ENCODE measurements at regions not wholly inside any gene's neighbourhood (a gene's known extent, or its start where the extent isn't known, plus 50 kb on each side); places are given as distances from the start of the nearest gene placed in this dataset.
"Not testable (repeated sequence)": the region's sequence is repeated elsewhere in the genome, so short reads cannot be mapped to it uniquely, and the experiment has no call there.

DNA sequence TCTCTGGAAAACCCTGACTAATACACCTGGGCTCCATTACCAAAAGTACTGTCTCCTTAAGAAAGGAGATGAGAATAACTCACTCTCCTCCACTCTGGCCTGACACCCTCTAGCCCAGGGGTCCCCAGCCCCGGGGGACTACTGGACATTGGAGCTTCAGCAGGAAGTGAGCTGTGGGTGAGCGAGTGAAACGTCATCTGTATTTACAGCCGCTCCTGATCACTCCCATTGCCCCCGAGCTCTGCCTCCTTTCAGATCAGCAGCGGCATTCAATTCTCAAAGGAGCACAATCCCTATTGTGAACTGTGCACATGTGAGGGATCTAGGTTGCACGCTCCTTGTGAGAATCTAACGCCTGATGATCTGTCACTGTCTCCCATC, 126.3 kb upstream of the TNRC6C start:
- no peak for DNase-seq

DNA sequence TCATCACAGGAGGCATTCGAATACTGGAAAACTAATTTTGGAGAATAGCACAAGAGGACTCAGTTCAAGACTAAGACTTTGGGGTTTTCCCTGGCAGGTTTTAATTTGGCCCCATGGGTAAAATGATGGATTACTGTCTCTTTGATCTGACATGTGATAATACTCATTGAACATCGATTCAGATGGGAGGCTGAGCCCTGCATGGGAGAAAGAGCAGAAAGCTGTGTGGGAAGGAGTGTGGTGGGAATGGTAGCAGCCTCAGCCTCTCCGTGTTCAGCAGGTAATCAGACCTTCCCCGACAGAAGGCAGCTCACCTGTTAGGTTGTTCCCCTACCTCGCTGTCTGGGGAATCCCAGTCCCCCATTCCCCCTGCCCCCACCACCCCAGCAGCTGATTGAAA, 124.7 kb upstream of the TNRC6C start:
- DNase-seq, result no peak

DNA sequence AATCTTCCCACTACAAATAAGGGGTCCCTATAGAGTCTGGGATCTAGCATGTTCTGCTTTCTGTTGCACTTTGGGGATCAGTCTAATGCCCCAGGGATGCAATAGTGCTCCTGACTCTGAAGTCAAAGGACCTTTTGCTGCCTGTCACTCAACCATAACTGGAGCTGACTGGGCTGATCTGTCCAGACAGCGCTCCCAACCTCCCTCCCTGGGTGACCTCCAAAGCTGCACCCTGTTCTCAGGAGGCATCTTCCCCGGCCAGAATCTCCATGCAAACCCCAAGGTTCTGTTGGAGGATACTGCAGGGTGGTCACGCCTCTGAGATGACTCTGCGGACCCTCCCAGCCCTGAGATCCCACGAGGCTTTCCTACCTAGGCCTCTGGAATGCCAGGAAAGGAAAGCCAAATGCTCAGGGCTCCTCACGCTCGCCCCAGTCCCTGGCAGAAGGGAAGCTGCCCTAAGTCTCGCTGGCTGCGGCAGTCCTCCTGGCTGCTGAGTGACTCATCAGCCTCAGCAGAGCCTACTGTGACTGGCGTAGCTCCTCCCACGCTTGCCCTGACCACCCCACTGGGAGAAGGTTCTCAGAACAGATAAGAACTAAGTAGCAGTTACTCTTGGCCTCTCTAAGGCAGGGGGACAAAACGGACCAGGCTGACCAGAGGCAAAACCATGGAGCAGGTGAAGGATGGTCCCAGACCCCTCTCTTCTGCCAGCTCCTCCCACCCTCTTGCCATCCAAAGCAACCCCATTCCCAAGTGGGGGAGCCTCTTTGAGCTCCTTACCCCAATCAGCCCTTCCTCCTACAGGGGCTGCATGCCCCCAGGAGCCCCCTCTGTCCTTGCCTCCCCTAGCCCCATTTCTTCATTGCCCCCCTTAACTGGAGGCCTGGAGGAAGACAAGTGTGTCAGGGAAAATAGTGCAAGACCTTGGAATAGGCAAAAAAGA, 124.1 kb upstream of the TNRC6C start:
- DNase-seq, result no peak

DNA sequence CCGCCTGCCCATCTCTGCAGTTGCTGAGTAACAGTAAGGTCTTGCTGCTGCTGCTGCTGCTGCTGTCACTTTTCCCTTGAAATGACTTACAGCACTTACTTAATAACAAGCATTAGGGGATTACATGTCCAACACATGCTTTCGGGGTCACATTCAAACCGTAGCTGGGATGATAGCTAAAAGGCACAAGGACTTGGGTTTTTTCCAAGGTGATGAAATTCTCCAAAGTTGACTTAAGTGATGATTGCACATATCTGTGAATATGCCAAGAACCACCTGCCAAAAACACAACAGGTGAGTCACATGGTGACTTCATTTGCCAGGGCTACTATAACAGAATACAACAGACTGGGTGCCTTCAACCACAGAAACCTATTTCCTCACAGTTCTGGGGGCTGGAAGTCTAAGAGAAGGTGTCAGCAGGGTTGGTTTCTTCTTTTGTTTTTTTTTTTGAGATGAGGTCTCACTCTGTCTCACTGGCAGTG, 121.9 kb upstream of the TNRC6C start:
- no peak for DNase-seq

DNA sequence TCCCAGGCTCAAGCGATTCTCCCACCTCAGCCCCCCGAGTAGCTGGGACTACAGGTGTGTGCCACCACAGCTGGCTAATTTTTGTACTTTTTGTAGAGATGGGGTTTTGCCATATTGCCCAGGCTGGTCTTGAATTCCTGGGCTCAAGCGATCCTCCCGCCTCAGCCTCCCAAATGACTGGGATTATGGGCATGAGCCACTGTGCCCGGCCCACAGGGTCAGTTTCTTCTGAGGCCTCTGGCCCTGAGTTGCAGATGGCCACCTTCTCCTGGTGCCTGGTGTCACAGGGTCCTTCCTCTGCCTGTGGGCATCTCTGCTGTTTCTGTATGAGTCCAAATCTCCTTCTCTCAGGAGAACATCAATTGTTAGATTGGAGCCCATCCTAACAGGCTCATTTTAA, 121.4 kb upstream of the TNRC6C start:
- DNase-seq, result not testable (repeated sequence)

DNA sequence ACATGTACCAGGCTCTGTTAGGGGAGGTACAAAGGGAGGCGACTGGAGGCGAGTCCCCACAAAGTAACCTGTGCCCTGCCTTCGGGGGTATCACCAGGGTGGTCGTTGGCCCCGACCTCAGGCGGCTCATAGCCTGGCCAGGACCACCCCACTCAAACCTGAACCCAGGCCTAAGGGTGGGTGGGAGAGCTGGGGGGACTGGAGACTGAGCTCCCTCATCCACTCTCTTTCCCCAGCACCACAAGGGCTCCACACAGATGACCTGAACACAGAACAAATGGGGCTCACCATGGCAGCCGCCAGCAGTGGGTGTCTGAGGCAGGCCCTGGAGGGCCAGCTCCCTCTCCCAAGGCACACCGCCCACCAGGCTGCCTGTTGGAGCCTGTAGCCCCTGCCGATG, 120.6 kb upstream of the TNRC6C start:
- DNase-seq, result no peak

DNA sequence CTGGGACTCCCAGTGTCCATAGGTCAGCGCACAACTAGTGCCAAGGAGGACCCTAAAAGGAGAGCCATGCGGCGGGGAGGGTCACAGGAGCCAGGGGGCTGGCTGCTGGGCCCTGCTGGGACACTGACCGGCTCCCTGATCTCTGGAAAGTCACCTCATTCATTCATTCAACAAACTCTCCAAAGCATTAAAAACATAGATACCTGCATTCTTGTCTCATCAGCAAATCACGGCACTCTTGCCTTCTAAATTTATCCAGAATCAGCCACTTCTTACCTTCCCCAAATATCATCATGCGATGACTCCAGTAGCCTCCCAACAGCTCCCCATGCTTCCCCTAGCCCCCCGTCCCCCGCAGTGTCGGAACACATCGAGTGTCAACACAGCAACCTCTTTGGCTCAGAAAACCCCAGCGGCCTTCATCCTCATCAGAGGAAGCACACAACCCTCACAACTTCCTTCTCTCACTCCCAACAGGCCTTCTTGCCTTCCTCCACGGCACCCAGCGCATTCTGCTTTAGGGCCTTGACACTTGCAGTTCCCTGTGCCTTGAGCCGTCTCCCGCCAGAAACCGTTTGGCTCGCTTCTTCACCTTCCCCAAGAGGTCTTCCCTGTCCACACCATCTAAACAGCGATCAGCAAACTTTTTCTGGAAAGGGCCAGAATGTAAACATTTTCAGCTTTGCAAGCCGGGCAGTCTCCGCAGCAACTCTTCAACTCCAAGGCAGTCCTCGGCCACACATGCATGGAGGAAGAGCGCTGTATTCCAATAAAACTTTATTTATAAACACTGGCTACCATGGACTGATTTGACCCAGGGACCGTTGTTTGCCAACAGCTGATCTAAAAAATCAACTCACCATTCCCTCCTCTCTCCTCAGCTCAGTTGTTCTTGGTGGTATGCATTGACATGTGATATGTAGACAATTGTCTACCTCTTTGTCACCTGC, 119.5 kb upstream of the TNRC6C start:
- no peak for DNase-seq

DNA sequence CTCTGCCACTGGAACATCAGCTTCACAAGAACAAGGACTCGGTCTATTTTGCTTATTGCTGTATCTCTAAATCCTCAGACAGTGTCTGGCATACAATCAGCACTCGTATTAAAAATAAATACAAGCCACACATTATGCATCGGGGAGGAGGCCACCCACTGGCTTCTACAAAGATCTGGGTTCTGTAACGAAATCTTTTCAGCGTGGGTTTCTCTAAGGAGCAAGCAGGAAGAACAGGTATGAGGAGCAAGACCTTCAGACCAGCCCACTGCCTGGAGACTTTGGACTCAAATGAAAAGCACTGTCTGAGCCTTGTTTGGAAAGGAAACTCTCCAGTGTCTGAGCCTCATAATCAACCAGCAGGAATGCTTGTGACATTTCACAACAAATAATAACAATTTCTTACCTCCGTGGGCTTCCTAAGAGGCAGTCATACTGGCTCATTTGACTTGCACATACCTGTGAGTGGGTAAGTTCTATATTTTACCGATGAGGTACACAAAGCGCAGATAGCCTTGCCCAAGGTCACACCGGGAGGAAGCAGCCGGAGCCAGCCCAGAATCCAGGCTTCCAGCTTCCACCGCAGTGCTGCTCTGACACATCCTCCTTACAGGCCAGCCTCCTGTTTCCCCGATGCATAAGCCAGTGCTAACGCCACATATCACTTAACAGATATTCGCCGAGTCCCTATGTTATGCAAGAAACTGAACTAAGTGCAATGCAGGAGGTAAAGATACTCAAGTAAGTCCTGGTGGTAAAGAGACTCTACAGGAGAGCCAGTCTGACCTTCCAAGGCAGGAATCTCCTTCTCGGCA, 118.6 kb upstream of the TNRC6C start:
- DNase-seq, result no peak

DNA sequence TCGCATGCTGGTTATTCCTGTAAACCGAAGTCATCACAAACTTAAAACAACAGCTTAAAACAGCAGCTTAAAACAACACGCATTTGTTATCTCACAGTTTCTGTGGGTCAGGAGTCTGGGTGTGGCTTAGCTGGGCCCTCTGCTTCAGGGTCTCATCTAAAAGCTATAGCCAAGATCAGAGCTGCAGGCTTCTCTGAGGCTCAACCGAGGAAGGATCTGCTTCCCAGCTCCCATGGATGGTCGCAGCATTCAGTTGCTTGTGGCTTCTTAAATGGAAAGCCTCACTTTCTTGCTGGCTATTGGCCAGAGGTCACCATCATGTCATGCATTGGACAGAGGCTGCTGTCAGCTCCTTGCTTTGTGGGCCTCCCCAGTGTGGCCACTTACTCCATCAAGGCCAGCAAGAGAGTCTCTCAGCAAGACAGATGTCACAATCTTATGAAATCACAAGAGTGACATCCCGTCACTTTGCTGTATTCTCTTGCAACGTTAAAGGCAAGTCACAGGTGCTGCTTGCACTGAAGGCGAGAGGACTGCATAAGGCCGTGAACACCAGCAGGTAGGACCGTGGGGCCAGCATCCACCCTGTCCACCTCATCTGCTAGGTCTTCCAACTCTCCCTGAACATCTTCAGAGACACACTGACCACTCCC, 117.9 kb upstream of the TNRC6C start:
- DNase-seq, result no peak

DNA sequence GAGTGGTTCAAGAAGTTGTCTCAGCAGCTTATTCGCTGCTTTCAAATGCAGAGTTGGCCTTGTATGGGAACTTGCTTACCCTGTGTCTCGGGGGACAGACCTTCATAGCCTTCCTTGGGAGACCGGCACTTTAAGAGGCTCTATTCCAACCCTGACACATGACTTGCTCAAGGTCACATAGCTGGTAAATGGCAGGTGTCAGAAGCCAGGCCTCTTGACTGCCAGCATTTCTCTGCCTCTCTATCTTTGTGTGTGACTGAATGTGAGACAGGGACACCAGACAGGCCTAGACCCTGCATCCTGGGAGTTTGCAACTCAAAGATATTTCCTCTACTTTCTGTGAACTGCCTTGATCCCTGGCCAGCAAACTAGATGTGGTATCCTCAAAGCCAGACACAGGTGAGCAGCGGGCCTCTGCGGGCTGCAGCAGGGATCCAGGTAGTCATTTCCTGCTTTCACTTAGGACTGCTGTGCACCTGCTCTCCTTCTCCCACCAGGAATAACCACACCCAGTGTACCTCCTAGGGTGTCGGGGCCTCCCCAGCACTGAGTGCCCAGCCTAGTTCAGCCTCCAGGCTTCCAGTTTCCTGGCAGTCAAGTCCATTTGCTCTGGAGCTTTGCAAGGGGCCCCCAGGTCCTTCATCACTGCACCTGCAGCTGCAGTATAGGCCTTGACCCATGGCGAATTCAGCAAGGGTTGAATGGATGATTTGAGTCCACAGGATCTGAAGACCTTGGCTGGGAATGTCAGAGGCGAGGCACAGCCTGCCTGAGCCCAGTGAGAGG, 116.6 kb upstream of the TNRC6C start:
- no peak for DNase-seq

DNA sequence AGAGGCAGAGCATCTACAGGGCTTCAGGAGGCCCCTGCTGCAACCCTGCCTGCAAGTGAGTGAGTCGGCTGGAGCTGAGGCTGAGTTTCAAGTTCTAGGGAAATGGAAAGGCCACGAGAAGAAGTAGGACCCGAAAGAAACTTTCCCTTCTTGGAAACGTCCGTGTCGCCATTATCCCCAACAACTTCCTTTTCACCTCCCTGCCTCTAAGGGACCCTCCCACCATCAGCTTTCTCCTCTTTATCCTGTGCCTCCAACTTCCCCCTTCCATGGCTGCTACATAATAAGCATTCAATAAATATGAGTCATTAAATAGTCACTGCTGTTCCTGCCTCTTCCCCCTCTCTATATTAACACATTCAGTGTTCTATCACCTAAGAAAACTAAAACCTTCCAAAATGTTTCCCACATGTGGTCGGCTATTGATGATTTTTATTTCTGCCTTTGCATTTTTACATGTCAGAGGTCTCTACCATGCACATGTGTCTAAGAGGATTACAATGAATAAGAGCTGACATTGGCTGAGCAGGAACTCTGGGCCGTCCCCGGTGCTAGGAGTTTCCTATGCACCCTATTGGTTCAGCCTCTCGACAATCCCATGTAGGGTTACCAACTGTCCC, 115.9 kb upstream of the TNRC6C start:
- DNase-seq, result no peak

DNA sequence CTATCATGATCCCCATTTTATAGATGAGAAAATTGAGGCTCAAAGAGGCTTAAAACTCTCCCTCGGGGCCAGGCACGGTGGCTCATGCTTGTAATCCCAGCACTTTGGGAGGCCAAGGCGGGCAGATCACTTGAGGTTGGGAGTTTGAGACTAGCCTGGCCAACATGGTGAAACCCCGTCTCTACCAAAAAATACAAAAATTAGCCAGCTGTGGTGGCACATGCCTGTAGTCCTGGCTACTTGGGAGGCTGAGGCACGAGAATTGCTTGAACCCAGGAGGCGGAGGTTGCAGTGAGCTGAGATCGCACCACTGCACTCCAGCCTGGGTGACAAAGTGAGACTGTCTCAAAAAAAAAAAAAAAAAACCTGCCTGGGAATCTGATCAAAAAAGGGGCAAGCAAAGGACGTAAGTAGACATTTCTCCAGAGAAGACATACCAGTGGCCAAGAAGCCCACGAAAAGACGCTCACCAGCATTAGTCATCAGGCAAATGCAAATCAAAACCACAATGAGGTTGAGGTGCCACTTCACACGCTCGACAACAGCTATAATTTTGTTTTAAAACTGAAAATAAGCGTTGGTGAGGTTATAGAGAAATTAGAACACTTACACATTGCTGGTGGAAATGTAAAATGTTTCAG, 115.1 kb upstream of the TNRC6C start:
- DNase-seq, result not testable (repeated sequence)

DNA sequence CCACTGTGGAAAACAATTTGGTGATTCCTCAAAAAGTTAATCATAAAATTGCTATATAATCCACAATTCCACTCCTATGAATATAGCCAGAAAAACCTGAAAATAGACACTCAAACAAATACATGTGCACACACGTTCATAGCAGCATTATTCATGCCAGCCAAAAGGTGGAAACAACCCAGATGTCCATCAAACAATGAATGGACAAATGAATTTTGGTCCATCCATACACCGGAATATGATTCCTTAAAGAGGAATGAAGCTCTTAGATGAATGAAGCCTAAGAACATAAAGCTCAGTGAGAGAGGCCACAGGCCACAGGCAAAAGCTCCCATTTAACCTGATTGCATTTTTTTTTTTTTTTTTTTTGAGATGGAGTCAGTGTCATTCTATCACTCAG, 114.6 kb upstream of the TNRC6C start:
- no peak for DNase-seq

DNA sequence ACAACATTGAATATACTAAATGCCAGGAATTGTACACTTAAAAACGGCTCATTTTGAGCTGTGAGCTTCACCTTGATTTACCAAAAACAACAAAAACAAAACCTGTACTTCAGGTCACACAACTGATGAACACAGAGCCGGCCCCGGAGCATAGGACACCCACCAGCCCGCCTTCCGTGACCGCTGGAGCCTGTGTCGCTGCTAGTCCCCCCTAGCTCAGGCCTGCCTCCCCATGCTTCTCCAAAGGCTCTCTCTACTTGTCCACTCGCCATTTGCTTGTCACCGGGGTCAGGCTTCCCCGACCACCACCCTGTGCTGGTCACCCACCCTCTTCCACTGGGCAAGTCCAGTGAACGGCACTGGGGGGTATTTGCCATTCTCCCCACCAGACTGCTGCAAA, 113.8 kb upstream of the TNRC6C start:
- no peak for DNase-seq

DNA sequence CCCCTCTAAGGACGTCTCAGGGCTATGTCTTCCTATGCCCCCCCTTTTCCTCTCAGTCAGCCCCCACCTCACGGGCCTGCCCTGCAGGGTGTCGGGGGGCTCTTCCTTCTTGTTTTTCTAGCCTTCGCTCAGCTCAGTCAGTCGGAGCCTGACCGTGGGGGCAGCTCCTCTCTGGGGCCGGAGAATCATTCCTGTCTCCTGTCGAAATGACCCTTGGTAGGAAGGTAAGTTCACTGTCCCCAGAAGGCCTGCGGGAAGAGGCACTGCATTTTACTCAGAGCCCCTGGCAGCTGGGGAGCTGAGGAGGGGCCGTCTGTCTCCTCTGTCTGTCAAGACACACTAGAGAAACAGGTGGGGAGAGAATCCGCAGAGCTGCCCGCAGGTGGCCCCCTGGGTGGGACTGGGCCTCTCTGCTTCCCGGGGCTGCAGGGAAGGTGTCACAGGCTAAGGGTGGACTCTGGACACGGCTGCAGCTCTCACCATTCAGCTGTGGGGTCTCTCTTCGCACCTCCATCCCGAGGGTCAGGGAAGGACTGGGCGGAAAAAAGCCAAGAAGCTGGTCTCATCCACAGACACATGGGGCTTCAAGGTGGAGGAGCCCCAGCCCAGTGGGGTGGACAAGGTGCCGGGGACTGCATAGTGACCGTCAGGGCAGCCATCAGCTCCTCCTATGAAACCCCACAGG, 112.8 kb upstream of the TNRC6C start:
- no peak for DNase-seq

DNA sequence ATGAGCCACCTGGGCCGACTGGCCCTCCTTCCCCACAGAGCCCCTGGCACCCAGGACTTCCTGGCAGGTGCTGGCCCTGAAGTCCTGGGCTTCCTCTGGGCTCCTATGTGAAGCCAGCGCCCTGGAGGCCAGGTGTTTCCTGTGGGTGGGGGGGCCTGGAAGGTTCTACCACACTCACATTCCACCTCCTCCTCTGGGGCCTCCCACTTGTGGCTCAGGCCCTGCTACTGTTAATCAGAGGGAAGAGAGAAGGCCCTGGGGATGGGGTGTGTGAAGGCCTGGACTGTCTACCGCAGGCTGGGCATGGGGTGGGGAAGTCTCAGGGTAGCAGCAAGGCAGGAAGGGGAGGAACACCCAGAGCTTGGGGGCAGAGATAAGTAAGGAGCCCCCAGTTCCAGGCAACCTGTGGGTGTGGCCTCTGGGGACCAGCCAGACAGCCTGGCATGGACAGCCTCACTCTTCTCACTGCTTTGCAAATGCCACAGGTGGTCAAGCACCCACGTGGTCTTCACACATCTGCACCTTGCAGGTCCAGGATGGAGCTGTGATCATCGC, 111.9 kb upstream of the TNRC6C start:
- DNase-seq, result peak; percentile 39

DNA sequence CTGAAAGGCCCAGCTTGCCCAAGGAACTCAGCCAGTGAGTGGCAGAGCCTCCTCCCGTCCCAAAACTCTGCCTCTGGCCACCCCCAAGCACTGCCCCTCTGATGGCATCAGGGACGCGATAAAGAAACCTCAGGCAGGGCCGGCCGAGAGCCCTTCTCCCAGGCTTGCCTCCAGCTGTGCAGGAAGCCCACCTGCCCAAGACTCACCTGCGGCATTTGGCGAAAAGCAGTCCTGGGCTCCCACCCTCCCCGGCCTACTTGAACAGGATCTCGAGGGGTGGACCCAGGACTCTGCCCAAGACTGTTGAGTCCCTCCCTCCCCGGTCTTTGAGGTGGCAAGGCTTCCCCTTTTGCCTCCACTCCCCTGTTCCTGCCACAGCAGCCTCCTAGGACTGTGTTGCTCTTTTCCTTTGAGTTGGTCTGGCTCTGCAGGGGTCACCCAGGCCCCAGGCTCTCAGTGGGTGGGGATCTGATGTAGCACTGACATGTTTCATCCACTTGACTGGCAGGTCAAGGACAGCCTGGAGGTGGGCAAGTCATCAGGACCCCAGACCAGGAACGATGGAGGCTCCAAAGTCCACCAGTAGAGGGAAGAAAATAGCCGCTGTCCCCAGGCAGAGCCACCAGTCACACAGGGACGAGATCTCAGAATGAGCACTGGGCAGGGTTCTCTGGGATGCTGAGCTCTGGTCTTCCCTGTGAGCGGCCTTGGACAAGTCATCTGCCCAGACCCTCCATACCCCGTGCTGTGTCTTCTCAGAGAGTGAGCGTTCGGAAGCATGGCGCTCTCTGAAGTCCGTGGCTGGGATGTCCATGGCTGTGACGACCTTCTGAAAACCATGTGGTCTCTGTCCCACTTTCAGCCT, 111.0 kb upstream of the TNRC6C start:
- no peak for DNase-seq

DNA sequence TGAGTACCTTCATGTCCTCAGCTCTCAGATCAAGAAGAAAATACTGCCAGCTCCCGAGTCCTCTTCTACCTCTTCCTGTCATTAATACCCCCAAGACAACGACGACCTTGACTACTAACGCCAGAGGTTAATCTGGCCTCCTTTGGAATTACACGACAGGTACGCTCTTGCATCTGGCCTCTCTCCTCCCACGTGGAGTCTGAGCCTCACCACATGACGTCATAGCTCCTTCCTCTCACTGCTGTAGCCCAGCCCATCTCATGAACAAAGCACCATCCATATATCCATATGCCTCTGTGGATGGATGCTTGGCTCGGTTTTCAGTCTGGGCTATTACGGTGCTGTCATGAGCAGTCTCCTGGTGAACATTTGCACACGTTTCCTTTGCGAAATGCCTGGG, 110.2 kb upstream of the TNRC6C start:
- DNase-seq, result no peak
